ENCODE measurements at regions not wholly inside any gene's neighbourhood (a gene's known extent, or its start where the extent isn't known, plus 50 kb on each side); places are given as distances from the start of the nearest gene placed in this dataset.

GRCh38 chr6:121597654-121598053 is 162.2 kb downstream of the GJA1 start:
- TF ChIP-seq EZH2 (IDR thresholded peaks at IDR 0.05; ENCODE audit: insufficient read depth, poor library complexity, severe bottlenecking) (no peak), EZH2phosphoT487 (IDR thresholded peaks at IDR 0.05; ENCODE audit: insufficient read depth, low read depth) (no peak)
